GM21390 (cell line): ENCODE measurements at regions not wholly inside any gene's neighbourhood (a gene's known extent, or its start where the extent isn't known, plus 50 kb on each side); places are given as distances from the start of the nearest gene placed in this dataset.

Experiments used
- ATAC-seq: cut with Tn5 transposase; IDR thresholded peaks from one replicate; pipeline ENCODE4 v1.9.1; 2021; ENCODE audit not compliant: unreplicated experiment

GRCh38 chr2:176597916-176598315 lies 328.7 kb downstream of the MTX2 start:
- ATAC-seq, result no peak

GRCh38 chr2:176598351-176598750 lies 329.1 kb downstream of the MTX2 start:
- ATAC-seq, result no peak

GRCh38 chr2:176599796-176600485 lies 330.7 kb downstream of the MTX2 start:
- no peak for ATAC-seq

- ATAC-seq, result no peak
Measured at GRCh38 chr2:176601066-176601465, 331.8 kb downstream of the MTX2 start.

- ATAC-seq, result no peak
Measured at GRCh38 chr2:176612036-176612435, 342.8 kb downstream of the MTX2 start.

- no peak for ATAC-seq
Measured at GRCh38 chr2:176612736-176613135, 343.5 kb downstream of the MTX2 start.

GRCh38 chr2:176613323-176613987 lies 344.2 kb downstream of the MTX2 start:
- no peak for ATAC-seq

- ATAC-seq, result no peak
Measured at GRCh38 chr2:176614049-176614448, 344.8 kb downstream of the MTX2 start.

GRCh38 chr2:176614930-176615329 lies 345.7 kb downstream of the MTX2 start:
- no peak for ATAC-seq

GRCh38 chr2:176619504-176619903 lies 350.3 kb downstream of the MTX2 start:
- ATAC-seq, result no peak

- no peak for ATAC-seq
Measured at GRCh38 chr2:176621350-176621749, 352.1 kb downstream of the MTX2 start.

- ATAC-seq, result no peak
Measured at GRCh38 chr2:176622792-176623191, 353.6 kb downstream of the MTX2 start.

GRCh38 chr2:176626796-176627195 lies 357.6 kb downstream of the MTX2 start:
- ATAC-seq, result no peak

GRCh38 chr2:176628438-176628837 lies 359.2 kb downstream of the MTX2 start:
- no peak for ATAC-seq

GRCh38 chr2:176633754-176634153 lies 364.5 kb downstream of the MTX2 start:
- no peak for ATAC-seq

- no peak for ATAC-seq
Measured at GRCh38 chr2:176636401-176636800, 367.2 kb downstream of the MTX2 start.

- ATAC-seq, result no peak
Measured at GRCh38 chr2:176637142-176637485, 367.9 kb downstream of the MTX2 start.

GRCh38 chr2:176637486-176638166 lies 368.4 kb downstream of the MTX2 start:
- ATAC-seq, result peak; percentile 29

GRCh38 chr2:176638167-176639015 lies 369.1 kb downstream of the MTX2 start:
- ATAC-seq, result peak; percentile 80

GRCh38 chr2:176639016-176639343 lies 369.7 kb downstream of the MTX2 start:
- no peak for ATAC-seq

- ATAC-seq, result no peak
Measured at GRCh38 chr2:176639671-176640070, 370.4 kb downstream of the MTX2 start.
